ENCODE measurements at regions not wholly inside any gene's neighbourhood (a gene's known extent, or its start where the extent isn't known, plus 50 kb on each side); places are given as distances from the start of the nearest gene placed in this dataset.

DNA sequence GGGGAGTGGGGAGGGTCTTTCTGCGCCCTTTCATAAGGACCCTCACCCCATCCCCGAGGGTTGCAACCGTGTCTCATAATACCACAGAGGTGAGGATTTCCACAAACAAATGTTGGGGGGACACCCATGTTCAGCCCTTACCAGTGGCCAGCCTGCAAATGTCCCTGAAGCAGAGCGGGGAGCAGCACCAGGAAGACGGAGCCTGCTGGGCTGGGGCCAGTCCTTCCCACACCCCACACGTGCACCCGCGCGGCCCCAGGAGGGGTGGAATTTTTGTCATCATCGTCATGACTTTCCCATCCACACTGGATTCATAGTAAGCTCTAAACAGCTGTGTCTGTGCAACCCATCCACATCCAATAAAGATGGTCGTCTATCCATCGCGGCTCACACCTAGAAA is 409.8 kb downstream of the BRD1 start:
- Histone ChIP-seq H3K14ac (replicated peaks; ENCODE audit: low read depth, low read length) (no peak overlapping the region), H4K20me1 (ENCODE audit: insufficient read depth, low read length) (no peaks in the 10 kb centered on the region), H2BK120ac (ENCODE audit: low read depth, low read length) (no peak overlapping the region), H2AK9ac (replicated peaks; ENCODE audit: low read depth, low read length, poor library complexity) (no peak overlapping the region), H3K4me1 (ENCODE audit: control insufficient read depth, insufficient read depth, low read length) (no peaks in the 10 kb centered on the region), H2AFZ (replicated peaks; ENCODE audit: low read length, poor library complexity) (no peak overlapping the region), H4K91ac (ENCODE audit: insufficient read depth, low read depth, low read length) (no peak overlapping the region), H2BK5ac (ENCODE audit: low read depth, low read length, poor library complexity, severe bottlenecking) (no peak overlapping the region), H2BK15ac (ENCODE audit: low read depth, low read length) (no peak overlapping the region), H3K27ac (ENCODE audit: insufficient read depth, low read length) (no peak overlapping the region), H3K79me1 (ENCODE audit: low read depth in 1 of 2, low read length in 2 of 2) (no peaks in the 10 kb centered on the region), H3K23ac (ENCODE audit: low read depth, low read length) (no peak overlapping the region), H4K8ac (ENCODE audit: low read depth in 2 of 2, low read length in 2 of 2) (no peak overlapping the region), H3K9me3 (ENCODE audit: control insufficient read depth, insufficient read depth, low read length) (peaks cover 54% of the 10 kb centered on the region), H2AK5ac (ENCODE audit: low read depth, low read length) (no peak overlapping the region), H3K27me3 (ENCODE audit: control insufficient read depth, insufficient read depth, low read length) (no peaks in the 10 kb centered on the region), H3K9ac (ENCODE audit: low read depth, low read length) (no peak overlapping the region), H3K4me2 (ENCODE audit: low read depth, low read length) (no peak overlapping the region), H3K18ac (ENCODE audit: low read depth, low read length) (no peak overlapping the region), H3K36me3 (ENCODE audit: control insufficient read depth, insufficient read depth, low read length) (no peaks in the 10 kb centered on the region), H3K4ac (ENCODE audit: low read depth, low read length) (no peak overlapping the region), H2BK20ac (ENCODE audit: low read depth, low read length) (no peak overlapping the region), H4K5ac (ENCODE audit: low read depth, low read length) (no peak overlapping the region), H3K56ac (ENCODE audit: extremely low read depth, insufficient read depth, low read length) (no peak overlapping the region), H3K9me1 (ENCODE audit: insufficient read depth, low read length) (no peaks in the 10 kb centered on the region), H3K4me3 (ENCODE audit: insufficient read depth, low read depth, low read length) (no peak overlapping the region)
- no peak for TF ChIP-seq RFX5 (IDR thresholded peaks at IDR 0.05; ENCODE audit: low read depth, low read length)
- no peak for TF ChIP-seq MAZ (IDR thresholded peaks at IDR 0.05; ENCODE audit: borderline replicate concordance, low read depth, low read length)
- TF ChIP-seq POLR2A (IDR thresholded peaks at IDR 0.05; ENCODE audit: low read depth, low read length), result no peak
- no peak for TF ChIP-seq FOS (IDR thresholded peaks at IDR 0.05; ENCODE audit: low read depth, low read length)
- TF ChIP-seq SMC3 (IDR thresholded peaks at IDR 0.05; ENCODE audit: low read depth, low read length), result no peak
- TF ChIP-seq, protein P1, sequence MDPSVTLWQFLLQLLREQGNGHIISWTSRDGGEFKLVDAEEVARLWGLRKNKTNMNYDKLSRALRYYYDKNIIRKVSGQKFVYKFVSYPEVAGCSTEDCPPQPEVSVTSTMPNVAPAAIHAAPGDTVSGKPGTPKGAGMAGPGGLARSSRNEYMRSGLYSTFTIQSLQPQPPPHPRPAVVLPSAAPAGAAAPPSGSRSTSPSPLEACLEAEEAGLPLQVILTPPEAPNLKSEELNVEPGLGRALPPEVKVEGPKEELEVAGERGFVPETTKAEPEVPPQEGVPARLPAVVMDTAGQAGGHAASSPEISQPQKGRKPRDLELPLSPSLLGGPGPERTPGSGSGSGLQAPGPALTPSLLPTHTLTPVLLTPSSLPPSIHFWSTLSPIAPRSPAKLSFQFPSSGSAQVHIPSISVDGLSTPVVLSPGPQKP (IDR thresholded peaks at IDR 0.05; ENCODE audit: borderline replicate concordance, low read depth, low read length), result no peak
- no peak for TF ChIP-seq BHLHE40 (IDR thresholded peaks at IDR 0.05; ENCODE audit: low read depth, low read length)
- no peak for TF ChIP-seq RCOR1 (IDR thresholded peaks at IDR 0.05; ENCODE audit: insufficient replicate concordance, low read length)
- TF ChIP-seq CHD1 (IDR thresholded peaks at IDR 0.05; ENCODE audit: low read depth, low read length), result no peak
- TF ChIP-seq, protein P2, sequence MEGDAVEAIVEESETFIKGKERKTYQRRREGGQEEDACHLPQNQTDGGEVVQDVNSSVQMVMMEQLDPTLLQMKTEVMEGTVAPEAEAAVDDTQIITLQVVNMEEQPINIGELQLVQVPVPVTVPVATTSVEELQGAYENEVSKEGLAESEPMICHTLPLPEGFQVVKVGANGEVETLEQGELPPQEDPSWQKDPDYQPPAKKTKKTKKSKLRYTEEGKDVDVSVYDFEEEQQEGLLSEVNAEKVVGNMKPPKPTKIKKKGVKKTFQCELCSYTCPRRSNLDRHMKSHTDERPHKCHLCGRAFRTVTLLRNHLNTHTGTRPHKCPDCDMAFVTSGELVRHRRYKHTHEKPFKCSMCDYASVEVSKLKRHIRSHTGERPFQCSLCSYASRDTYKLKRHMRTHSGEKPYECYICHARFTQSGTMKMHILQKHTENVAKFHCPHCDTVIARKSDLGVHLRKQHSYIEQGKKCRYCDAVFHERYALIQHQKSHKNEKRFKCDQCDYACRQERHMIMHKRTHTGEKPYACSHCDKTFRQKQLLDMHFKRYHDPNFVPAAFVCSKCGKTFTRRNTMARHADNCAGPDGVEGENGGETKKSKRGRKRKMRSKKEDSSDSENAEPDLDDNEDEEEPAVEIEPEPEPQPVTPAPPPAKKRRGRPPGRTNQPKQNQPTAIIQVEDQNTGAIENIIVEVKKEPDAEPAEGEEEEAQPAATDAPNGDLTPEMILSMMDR (conservative IDR thresholded peaks at IDR 0.05; ENCODE audit: low read depth, low read length), result no peak
- TF ChIP-seq CEBPB (IDR thresholded peaks at IDR 0.05; ENCODE audit: low read depth, low read length), result no peak
- TF ChIP-seq MAFK (IDR thresholded peaks at IDR 0.05; ENCODE audit: low read depth, low read length), result no peak
- TF ChIP-seq NFE2L2 (IDR thresholded peaks at IDR 0.05; ENCODE audit: low read depth, low read length), result no peak
- DNase-seq (no peak), ATAC-seq (ENCODE audit: low read depth) (no peak)
- no TSS peak for BruUV-seq (replicated peaks)
- in situ Hi-C loops (cut with MboI; ENCODE audit: low sequenced_read_pairs) (no loop called here), dilution Hi-C loops (cut with HindIII; ENCODE audit: low sequenced_read_pairs, unreplicated experiment) (no loop called here), intact Hi-C loops (cut with micrococcal nuclease) (no loop called here)
- ChIA-PET CTCF (no interaction called here), POLR2A (ENCODE audit: unreplicated experiment) (no interaction called here)
- WGBS, 2 experiments (ENCODE audit: extremely low coverage in 2 of 2, insufficient read length in 1 of 2), result no CpG with 5 or more reads among the region's 13 CpGs

Measured in IMR-90 (cell line).